ENCODE measurements at regions not wholly inside any gene's neighbourhood (a gene's known extent, or its start where the extent isn't known, plus 50 kb on each side); places are given as distances from the start of the nearest gene placed in this dataset.

- TF ChIP-seq, protein P1, sequence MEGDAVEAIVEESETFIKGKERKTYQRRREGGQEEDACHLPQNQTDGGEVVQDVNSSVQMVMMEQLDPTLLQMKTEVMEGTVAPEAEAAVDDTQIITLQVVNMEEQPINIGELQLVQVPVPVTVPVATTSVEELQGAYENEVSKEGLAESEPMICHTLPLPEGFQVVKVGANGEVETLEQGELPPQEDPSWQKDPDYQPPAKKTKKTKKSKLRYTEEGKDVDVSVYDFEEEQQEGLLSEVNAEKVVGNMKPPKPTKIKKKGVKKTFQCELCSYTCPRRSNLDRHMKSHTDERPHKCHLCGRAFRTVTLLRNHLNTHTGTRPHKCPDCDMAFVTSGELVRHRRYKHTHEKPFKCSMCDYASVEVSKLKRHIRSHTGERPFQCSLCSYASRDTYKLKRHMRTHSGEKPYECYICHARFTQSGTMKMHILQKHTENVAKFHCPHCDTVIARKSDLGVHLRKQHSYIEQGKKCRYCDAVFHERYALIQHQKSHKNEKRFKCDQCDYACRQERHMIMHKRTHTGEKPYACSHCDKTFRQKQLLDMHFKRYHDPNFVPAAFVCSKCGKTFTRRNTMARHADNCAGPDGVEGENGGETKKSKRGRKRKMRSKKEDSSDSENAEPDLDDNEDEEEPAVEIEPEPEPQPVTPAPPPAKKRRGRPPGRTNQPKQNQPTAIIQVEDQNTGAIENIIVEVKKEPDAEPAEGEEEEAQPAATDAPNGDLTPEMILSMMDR (IDR thresholded peaks at IDR 0.05; ENCODE audit: borderline replicate concordance, extremely low read depth, low read length, poor library complexity, severe bottlenecking) = no peak
- no peak for TF ChIP-seq EZH2 (IDR thresholded peaks at IDR 0.05; ENCODE audit: borderline replicate concordance, low read depth, low read length, severe bottlenecking)
Observed at GRCh38 chr4:179124957-179125356, 1682.7 kb upstream of the AGA start.
